GM06990 (cell line): ENCODE measurements at regions not wholly inside any gene's neighbourhood (a gene's known extent, or its start where the extent isn't known, plus 50 kb on each side); places are given as distances from the start of the nearest gene placed in this dataset.

Experiments
- DNase-seq: peaks from one replicate; pipeline ENCODE4 v3.0.0-alpha.2; 2011; ENCODE audit not compliant: insufficient read length; ENCODE audit errors: extremely low read depth
- H3K27me3 ChIP-seq: replicated peaks from 2 replicates; pipeline ENCODE4 v1.6.0; 2011; ENCODE audit warnings: low read length; ENCODE audit not compliant: control insufficient read depth, insufficient read depth
- H3K36me3 ChIP-seq: 2 replicates; pipeline ENCODE4 v1.5.1; 2011; ENCODE audit warnings: low read length; ENCODE audit not compliant: control insufficient read depth, insufficient read depth
- H3K4me3 ChIP-seq: replicated peaks from 2 replicates; pipeline ENCODE4 v1.5.1; 2011; ENCODE audit warnings: low read depth, mild to moderate bottlenecking, control low read depth, low read length
- CTCF ChIP-seq: IDR thresholded peaks from 2 replicates; pipeline ENCODE4 v1.5.1; 2011; ENCODE audit warnings: low read length, control low read depth, mild to moderate bottlenecking, inconsistent platforms; ENCODE audit not compliant: insufficient read depth, poor library complexity, severe bottlenecking

- Histone ChIP-seq H3K27me3 (no peaks in the 10 kb centered on the region), H3K36me3 (no peaks in the 10 kb centered on the region), H3K4me3 (no peak overlapping the region)
- no peak for DNase-seq
- no peak for TF ChIP-seq CTCF
Observed at GRCh38 chr12:67531501-67531900, 117.0 kb upstream of the DYRK2 start.

- TF ChIP-seq CTCF = no peak
- Histone ChIP-seq H3K36me3 (no peaks in the 10 kb centered on the region), H3K4me3 (no peak overlapping the region), H3K27me3 (no peaks in the 10 kb centered on the region)
- no peak for DNase-seq
Observed at GRCh38 chr12:67533159-67533558, 115.4 kb upstream of the DYRK2 start.

GRCh38 chr12:67534046-67534445 is 114.5 kb upstream of the DYRK2 start:
- Histone ChIP-seq H3K4me3 (no peak overlapping the region), H3K27me3 (no peaks in the 10 kb centered on the region), H3K36me3 (no peaks in the 10 kb centered on the region)
- no peak for TF ChIP-seq CTCF
- no peak for DNase-seq

GRCh38 chr12:67534681-67535080 is 113.9 kb upstream of the DYRK2 start:
- TF ChIP-seq CTCF = no peak
- H3K27me3 ChIP-seq = no peaks in the 10 kb centered on the region
- no peak for DNase-seq

GRCh38 chr12:67535176-67535575 is 113.4 kb upstream of the DYRK2 start:
- no peak for DNase-seq
- H3K4me3 ChIP-seq = no peak overlapping the region
- H3K27me3 ChIP-seq = no peaks in the 10 kb centered on the region
- no peak for TF ChIP-seq CTCF
- H3K36me3 ChIP-seq = no peaks in the 10 kb centered on the region

More at GRCh38 chr12:67534681-67535080, 113.9 kb upstream of the DYRK2 start:
- no peak overlapping the region for H3K4me3 ChIP-seq
- no peaks in the 10 kb centered on the region for H3K36me3 ChIP-seq

- Histone ChIP-seq H3K4me3 (no peak overlapping the region), H3K36me3 (no peaks in the 10 kb centered on the region), H3K27me3 (no peaks in the 10 kb centered on the region)
- DNase-seq = no peak
- TF ChIP-seq CTCF = no peak
Observed at GRCh38 chr12:67535971-67536370, 112.6 kb upstream of the DYRK2 start.
